Vagina (tissue), 2 donors: ENCODE measurements at regions not wholly inside any gene's neighbourhood (a gene's known extent, or its start where the extent isn't known, plus 50 kb on each side); places are given as distances from the start of the nearest gene placed in this dataset.
"Not testable (repeated sequence)": the region's sequence is repeated elsewhere in the genome, so short reads cannot be mapped to it uniquely, and the experiment has no call there.

Experiments used
- POLR2A ChIP-seq, 2 donors: fragments of 450-650 bp; IDR thresholded peaks; one replicate each; pipeline ENCODE4 v1.6.1; 2017; ENCODE audit warnings: antibody characterized with exemption in 2 of 2, mild to moderate bottlenecking in 2 of 2, moderate library complexity in 2 of 2
- POLR2AphosphoS5 ChIP-seq, 2 donors: sonication (generic); formaldehyde crosslinking; IDR thresholded peaks; one replicate each; pipeline ENCODE4 v1.9.0; 2017; ENCODE audit warnings: antibody characterized with exemption in 2 of 2, mild to moderate bottlenecking in 2 of 2, low read depth in 1 of 2; ENCODE audit not compliant: insufficient read depth in 1 of 2
- TF ChIP-seq, protein P1 (sequence below), 3 experiments: fragments of 450-650 bp in 2 of 3; fragments of 200-600 bp in 1 of 3; sonication (generic) in 1 of 3; IDR thresholded peaks; one replicate each; pipeline ENCODE4 v1.5.1; 2017 to 2019; ENCODE audit warnings: antibody characterized with exemption in 3 of 3, mild to moderate bottlenecking in 2 of 3, moderate library complexity in 2 of 3

DNA sequence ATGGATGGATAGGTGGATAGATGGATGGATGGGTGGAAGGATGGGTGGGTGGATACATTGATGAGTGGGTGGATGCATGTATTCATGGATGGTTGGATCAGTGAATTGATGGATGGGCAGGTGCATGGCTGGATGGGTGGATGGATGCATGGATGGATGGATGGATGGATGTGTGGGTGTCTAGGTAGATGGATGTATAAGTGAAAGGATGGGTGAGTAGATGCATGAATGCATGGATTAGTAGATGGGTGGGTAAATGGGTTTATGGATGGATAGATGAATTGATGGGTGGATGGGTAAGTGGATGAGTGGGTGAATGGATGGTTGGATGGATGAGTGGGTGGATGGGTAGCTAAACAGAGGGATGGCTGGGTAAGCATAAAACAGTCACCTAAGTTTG lies 135.6 kb downstream of the NPIPB11 start:
- TF ChIP-seq, protein P1, sequence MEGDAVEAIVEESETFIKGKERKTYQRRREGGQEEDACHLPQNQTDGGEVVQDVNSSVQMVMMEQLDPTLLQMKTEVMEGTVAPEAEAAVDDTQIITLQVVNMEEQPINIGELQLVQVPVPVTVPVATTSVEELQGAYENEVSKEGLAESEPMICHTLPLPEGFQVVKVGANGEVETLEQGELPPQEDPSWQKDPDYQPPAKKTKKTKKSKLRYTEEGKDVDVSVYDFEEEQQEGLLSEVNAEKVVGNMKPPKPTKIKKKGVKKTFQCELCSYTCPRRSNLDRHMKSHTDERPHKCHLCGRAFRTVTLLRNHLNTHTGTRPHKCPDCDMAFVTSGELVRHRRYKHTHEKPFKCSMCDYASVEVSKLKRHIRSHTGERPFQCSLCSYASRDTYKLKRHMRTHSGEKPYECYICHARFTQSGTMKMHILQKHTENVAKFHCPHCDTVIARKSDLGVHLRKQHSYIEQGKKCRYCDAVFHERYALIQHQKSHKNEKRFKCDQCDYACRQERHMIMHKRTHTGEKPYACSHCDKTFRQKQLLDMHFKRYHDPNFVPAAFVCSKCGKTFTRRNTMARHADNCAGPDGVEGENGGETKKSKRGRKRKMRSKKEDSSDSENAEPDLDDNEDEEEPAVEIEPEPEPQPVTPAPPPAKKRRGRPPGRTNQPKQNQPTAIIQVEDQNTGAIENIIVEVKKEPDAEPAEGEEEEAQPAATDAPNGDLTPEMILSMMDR (IDR thresholded peaks at IDR 0.05) = not testable (repeated sequence)
- not testable (repeated sequence) for TF ChIP-seq POLR2A (IDR thresholded peaks at IDR 0.05); POLR2AphosphoS5 (IDR thresholded peaks at IDR 0.05; ENCODE audit: insufficient read depth in 1 of 2, low read depth in 1 of 2)
